Medulla oblongata (tissue), 1 donor: ENCODE measurements at regions not wholly inside any gene's neighbourhood (a gene's known extent, or its start where the extent isn't known, plus 50 kb on each side); places are given as distances from the start of the nearest gene placed in this dataset.
A peak's percentile ranks its signal among the peaks of the same experiment; 100 is the strongest.

Experiments used
- DNase-seq: peaks from one replicate; pipeline ENCODE4 v3.0.0-alpha.2; 2015; ENCODE audit errors: extremely low spot score

DNA sequence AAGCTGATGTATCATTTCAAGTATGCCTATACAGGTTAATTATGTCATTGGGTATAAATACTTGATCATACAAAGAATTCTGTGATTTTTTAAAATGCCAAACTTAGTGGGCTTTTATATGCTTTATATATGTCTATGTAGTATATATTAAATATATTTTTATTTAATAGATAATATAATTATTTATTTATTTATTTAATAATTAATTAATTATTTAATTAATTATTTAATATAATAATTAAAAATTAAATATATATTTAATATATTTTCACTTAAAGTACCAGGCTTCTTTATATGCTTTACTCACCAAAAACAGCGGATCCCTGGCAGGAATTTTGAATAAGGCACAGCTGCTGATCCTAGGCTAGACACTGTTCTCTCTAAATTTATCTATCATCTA lies 687.0 kb downstream of the VGLL3 start:
- DNase-seq: no peak

DNA sequence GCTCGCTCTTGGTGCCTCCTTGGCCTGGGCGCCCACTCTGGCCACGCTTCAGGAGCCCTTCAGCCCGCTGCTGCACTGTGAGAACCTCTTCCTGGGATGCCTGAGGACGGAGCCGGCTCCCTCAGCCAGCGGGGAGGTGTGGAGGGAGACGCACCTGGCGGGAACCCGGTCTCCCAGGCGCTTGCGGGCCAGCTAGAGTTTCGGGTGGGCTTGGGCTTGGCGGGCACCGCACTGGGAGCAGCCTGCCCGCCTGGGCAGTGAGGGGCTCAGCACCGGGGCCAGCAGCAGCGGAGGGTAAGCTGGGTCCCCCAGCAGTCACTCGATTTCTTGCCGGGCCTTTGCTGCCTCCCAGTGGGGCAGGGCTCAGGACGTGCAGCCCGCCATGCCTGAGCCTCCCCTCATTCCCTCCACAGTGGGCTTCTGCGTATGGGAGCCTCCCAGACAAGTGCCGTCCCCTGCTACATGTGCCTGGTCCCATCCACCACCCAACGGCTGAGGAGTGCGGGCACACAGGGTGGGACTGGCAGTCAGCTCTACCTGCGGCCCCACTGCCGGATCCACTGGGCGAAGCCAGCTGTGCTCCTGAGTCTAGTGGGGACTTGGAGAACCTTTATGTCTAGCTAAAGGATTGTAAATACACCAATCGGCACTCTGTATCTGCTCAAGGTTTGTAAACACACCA lies 708.7 kb downstream of the VGLL3 start:
- DNase-seq: no peak

DNA sequence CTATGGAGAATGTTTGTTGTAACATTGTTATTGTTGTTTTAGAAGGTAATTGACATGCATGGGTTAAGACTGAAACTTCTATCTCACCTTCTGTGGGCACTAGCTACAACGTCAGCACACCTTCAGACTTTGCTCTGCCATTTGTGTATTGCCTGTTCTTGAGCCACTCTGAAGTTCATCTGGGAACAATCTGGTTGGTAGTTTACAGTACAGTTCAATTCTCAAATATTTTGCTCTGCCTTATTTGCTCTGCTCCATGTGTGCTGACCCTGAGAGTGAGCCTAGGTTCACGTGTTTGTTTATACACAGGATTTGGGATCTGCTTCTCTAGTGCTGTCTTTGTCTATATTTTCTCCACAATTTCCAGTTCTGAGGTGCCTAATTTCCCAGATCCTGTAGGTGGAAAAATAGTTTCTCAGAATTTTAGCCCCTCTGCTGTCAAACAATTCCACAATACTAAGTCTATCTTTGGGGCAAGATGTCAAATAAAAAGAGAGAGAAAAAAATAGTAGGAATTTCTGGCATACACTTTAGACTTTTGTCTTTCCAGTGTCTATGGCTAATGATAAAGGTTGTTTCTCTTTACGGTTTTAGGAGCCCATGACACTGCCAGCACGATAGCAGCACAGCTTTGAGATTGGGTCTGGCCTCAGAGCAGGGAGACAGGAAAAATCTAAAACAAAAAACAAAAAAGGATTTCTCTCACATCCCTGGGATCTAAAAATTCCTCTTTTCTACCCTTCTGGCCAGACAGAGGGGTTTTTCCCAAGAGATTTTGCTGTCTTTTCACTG lies 721.4 kb downstream of the VGLL3 start:
- no peak for DNase-seq

DNA sequence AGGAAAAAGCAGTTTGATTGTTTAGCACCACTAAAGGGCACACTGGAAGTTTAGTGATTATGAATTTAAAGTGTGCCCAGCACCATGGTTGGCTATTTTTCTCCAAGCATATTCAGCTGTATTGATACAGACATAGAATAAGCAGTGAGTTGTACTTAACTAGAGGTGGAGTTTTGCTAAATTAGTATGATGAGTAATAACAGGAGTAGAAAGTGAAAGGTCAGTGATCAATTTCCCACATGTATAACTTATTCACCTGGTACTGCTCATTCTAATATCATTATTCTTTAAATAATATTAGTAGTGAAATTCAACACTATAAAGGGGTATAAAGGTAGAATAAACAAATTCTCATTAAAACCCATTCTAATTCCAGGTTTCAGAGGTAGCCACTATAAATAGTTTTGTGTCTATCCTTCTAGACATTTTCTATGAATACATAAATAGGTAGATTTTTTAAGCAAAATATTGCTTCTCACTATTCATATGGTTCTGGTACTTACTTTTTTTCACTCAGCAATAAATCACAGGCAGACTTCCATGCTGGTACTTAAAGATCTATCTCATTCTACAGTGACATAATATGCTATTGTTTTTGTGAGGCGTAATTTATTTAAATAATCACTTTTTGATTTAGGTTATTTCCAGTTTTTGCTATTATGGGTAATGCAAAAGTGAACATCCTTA lies 732.9 kb downstream of the VGLL3 start:
- no peak for DNase-seq

DNA sequence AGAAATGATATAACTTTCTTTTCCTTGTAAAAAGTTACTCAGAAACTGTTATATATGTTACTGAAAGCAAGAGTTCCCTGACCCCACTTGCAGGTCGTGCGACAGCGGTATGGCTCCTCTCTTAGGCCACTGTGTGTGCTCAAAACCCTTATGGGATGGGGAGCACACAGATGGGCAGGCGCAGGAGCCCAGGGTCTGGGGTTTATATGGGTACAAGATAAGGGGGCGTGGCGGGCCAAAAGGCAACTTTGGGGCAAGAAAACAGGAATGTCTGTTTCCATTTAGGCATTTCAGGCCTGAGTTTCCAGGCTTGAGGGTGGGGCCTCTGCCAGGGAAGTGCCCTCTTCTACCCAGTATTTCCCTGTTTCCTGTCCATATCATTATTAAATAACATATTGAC lies 736.5 kb downstream of the VGLL3 start:
- DNase-seq: no peak

DNA sequence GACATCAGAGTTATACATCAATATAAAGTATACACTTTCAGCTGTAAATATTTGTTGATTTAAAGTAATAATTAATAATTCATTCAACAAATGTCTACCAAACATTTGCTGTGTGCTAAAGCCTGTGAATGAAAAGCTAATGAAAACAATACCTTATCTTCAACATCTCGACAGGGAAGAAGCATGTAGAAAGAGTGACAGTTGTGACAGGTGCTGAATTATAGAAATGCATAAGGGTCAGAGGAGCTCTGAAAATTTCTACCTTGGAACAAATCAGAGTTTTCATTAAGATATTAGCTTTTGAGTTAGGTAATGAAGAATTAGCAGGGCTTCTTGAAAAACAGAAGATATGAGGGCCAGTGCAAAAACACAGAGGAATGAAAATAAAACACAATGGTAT lies 739.2 kb downstream of the VGLL3 start:
- no peak for DNase-seq

DNA sequence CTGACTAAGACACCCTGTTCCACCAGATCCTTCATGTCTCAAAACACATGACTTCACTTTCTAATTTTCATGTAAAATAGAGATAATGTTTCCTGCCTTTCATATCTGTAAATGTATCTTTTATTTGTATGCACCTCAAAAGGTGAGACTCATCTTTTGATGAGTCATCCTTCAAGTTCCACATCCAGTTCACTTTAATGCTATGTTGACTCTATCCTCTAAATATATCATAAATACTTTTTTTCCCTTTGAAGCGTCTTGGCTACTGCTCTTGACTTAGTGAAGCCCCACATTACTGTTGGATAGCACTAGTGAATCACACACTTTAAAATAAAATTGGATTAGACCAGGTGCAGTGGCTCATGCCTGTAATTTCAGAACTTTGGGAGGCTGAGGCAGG lies 741.1 kb downstream of the VGLL3 start:
- DNase-seq: no peak

DNA sequence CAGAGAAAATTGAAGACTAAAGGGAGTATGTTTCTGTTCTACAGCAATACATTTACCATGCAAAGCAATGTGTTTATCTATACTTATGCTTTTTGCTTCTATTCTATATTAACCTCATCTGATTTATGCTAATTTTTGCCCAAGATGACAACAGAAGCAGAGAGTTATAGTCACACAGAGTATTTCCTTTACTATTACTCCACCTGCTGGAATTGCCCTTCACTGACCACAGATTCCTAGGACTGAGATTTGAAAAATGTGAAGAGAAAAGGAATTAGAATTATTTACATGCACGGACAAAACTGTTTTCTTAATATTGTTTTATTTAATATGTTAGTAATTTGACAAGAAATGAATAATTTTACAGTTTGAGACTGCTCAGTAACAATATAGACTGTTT lies 745.6 kb downstream of the VGLL3 start:
- DNase-seq: peak; percentile 39

DNA sequence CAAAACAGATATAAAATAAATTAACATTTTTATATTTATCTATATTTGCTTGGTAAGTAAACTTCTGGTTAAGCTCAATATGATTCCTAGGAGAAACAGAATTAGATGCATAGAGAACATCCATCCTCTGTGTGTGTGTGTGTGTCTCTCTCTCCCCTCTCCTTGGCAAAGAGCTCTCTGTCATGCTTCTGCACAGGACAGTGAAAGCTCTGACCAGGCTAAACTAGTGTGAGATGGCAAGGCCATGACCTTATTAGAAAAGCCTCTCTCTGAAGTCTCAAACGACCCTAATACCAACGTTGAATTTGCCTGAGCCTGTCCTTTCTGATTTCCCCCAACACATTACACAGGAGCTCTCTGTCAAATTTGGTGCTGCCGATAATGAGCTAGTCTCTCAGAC lies 746.0 kb downstream of the VGLL3 start:
- no peak for DNase-seq

DNA sequence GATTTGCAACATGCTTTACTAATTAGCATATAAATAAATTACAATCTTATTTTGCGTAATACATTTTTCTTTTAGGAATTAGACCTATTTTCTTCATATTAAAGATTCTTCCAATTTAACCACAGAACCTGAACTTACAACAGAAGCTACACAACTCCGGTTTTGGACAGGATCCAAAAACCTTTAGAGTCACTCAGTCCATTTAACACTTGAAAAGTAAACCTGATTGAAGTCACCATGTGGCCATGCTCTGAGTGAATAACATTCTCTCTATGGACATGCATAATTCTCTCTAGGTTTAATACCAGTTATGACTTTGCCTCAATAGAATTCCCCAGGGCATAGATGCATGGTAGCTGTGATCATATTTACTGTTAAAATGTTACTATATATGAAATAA lies 751.0 kb downstream of the VGLL3 start:
- no peak for DNase-seq

DNA sequence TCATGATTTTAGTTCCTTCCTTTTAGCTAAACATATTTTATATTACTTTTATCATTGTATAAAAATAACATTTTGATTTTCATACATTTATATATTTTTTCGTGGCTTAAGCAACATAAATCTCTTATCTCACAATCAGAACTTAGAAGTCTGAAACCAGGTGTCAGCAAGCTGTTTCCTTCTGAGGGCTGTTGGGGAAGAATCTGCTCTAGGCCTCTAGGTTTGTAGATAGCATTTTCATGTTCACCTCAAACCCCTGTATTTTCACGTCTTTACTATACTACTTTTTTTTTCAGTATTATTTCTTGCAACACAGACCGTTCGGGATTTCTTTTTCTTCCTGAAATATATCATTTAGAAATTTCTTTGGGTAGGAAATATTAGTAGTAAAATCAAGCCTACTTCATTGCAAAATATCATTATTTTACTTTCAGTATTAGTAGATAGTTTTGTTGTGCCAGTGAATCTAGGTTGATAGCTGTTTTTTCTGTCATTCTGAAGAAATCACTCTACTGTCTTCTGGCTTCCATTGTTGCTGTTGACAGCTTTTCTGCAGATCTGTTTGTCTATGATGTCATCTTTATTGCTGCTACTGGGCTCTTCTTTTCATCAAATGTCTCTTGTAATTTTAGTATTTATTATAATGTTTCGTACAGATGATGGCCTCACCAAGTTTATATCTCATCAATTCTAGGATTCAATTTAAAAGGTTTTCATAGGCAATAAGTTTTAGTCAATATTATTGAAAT lies 756.3 kb downstream of the VGLL3 start:
- DNase-seq: no peak

DNA sequence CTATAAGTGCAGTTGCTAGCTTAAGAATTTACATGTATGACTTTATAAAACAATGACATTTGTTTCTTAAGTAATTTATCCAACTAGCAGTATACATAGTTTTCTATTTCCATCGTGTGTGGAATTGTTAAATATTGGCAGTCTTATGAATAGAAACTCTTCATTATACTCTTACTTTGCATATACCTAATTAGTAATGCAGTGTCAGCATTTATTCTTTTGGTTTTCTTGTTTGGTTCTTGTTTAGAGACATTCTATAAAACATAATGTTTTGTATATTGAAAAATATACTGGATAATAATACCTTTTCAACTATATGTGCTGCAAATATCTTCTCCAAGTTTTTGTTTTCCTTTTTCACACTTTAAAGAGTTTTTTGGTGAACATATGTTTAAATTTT lies 760.2 kb downstream of the VGLL3 start:
- DNase-seq: no peak

DNA sequence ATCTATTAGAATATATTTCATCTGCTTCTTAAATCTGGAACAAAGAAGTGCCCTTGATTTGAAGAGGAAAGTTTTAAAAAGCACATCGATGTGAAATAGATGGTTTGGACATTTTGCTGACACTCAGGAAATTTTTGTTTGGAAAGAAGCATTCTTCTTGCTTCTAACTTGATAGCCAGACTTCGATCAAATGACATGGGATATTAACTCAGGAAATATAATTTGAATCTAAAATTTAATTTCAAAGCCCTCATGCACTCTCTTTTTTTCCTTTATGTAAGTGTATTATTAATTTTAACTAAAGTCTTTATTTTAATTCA lies 761.2 kb downstream of the VGLL3 start:
- no peak for DNase-seq

DNA sequence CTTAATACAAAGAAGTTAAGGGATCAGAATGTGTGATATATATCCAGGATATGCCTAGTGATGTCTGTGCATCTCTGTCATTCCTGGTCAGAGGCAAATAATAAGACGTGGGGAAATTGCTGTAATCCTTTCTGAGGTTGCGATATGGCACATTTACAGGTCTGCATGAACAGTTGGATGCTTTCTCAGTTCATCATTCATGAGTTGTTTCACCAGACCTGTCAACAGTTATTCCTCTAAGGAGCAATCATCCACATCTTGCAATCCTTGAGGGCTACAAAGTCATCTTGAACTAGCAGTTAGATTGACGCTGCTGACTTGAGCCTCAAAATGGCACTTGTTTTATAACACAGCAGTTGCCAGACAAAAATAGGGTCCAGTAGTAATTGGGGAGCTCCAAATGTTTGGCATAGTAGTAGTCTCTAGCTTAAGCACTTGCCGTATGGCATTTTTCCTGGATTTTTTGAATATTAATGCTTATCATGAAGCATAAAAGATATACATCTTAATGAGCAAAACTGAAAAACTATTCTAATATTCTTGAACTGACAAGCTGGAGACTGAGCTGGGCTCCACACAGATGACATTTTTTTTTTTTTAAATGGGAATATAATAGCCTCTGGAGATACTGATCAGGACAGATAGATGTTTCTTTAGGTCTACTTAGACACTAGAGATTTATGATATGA lies 761.7 kb downstream of the VGLL3 start:
- DNase-seq: no peak

DNA sequence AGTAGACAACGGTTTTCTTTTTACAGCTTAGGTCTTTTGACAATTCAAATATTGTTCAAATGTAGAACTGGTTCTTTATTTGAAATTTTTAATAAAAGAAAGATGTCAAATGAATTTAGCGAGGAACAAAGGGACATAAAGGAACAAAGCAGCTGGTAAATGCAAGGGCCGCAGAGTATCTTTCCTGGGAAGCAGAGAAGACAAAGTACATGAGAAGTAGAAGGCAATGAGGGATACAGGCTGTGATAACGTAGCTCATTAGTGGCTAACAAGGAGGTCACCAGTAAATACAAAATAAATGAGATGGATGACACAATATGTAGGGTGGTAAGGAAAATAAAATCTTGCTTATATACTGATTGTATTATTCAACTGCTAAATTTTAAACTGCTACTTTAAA lies 762.8 kb downstream of the VGLL3 start:
- no peak for DNase-seq

DNA sequence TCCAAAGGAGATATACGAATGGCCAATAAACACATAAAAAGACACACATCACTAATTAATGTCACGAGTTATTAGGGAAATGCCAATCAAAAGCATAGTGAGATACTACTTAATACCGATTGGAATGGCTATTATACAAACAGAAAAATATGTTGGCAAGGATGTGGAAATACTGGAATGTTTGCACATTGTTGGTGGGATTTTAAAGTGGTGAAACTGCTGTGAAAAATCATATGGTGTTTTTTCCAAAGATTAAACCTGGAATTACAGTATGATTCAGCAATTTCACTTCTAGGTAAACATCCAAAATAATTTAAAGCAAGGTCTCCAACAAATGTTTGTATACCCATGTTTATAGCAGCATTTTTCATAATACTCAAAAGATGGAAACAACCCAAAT lies 765.5 kb downstream of the VGLL3 start:
- no peak for DNase-seq

DNA sequence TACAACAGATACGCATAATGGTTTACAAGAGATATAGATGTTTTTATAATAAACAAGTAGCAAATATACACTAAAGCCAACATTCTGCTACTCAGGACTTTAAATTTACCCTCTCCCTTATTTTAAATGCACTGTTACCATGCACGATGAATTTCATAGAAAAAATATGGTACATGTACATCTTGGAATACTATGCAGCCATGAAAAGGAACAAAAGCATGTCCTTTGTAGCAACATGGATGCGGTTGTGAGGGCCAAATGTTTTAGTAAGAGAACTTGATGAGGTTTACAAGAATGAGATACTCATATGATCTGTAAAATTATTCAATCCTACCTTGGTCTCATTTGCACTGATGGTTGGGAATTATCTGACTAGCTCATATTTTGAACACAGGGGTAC lies 769.3 kb downstream of the VGLL3 start:
- no peak for DNase-seq

DNA sequence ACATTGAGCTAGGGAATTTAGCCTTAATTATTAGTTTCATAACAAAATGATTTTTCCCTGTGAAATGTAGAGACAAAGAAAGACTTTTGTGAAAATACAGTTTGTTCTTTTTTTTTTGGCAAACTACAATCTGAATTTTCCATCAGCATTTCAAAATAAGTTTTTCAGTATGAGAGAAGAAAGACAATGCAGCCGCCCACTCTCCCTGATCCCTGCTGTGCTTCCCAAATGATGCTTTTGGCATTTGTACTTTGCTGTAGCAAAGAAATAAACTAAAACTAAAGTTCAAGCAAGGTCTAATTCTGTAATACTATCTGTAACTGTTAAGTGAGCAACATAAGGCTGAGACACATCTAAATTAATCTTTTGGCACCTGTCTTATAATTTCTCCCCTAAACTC lies 782.2 kb downstream of the VGLL3 start:
- DNase-seq: no peak

DNA sequence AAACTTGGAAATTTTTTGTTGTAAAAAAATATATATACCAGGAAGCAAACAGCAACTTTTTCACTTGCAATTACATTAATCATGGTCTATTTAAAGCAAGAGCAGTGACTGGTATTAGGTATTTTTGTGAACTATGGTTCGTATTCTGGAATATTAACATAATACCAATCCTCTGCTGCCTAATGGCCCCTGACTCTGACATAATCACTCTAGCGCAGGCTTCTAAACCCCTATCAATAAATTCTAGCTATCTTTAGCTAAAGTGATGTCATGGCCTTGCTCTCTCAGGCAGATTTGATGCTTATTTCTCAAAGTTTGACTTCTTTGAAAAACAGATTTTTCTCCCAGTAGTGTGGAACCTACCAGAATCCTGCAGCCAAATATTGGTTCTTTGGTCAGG lies 808.3 kb downstream of the VGLL3 start:
- no peak for DNase-seq

DNA sequence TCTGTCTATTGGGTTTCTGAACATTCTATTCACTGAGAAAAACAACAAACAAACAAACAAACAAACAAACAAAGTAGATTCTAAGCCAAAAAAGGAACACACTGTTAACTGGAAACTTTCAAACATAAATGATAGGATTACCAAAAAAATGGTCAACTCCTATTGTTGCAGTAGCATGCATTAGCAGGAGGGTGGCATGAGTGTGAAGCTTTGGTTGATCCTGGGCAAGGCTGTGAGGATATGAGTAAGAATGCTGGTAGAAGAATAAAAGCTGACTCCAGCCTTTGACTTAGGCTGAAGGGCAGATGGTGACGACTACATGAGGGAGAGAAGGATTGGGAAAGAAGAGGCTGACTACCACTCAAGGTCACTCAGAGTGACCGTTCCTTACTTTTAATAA lies 810.3 kb downstream of the VGLL3 start:
- DNase-seq: peak; percentile 17

DNA sequence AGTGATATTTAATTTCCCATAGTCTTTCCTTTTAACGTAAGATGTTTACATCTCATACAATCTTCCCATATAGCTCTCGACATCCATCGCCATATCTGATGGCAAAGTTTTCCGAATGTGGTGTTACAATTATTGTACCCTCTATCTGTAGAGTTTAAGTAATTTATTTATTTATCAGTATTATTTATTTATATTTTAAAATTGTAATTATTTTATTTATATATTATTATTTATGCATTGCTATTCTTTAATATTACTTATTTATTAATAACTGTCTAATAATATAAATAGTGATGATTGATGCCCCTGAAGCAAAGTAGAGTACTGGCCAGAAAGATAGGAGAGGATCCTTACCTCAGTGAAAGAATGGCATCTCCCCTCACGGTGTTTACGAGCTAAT lies 812.9 kb downstream of the VGLL3 start:
- DNase-seq: no peak

DNA sequence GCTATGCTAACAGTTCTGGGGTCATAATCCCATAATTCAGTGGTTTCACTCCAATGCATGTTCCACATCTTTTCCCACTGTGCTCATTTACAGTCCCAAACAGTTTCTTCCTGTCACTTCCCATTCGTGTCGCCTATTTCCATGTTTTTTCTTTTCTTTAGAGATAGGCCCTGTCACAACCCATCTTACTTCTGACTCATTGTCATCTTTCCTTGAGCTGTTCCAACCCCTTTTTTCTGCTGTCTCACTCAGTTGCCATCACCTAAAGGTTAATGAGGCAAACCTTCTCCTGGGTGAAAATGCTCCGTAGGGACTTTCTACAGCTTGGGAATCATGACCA lies 814.5 kb downstream of the VGLL3 start:
- no peak for DNase-seq
